Suprapubic skin (tissue), 4 donors: ENCODE measurements at regions not wholly inside any gene's neighbourhood (a gene's known extent, or its start where the extent isn't known, plus 50 kb on each side); places are given as distances from the start of the nearest gene placed in this dataset.
"Not testable (repeated sequence)": the region's sequence is repeated elsewhere in the genome, so short reads cannot be mapped to it uniquely, and the experiment has no call there.

Experiments used
- DNase-seq, 2 donors: peaks; one replicate each; pipeline ENCODE4 v3.0.0-alpha.2; 2019; ENCODE audit warnings: low spot score in 2 of 2
- H3K27ac ChIP-seq: fragments of 200-600 bp; sonication (generic); one replicate; pipeline ENCODE4 v1.5.1; 2019
- H3K27me3 ChIP-seq: fragments of 200-600 bp; sonication (generic); one replicate; pipeline ENCODE4 v1.5.1; 2019
- H3K36me3 ChIP-seq: fragments of 200-600 bp; sonication (generic); one replicate; pipeline ENCODE4 v1.5.1; 2019
- H3K4me1 ChIP-seq: fragments of 200-600 bp; sonication (generic); one replicate; pipeline ENCODE4 v1.5.1; 2019
- H3K4me3 ChIP-seq: fragments of 200-600 bp; sonication (generic); one replicate; pipeline ENCODE4 v1.5.1; 2019; ENCODE audit warnings: mild to moderate bottlenecking
- H3K9me3 ChIP-seq: fragments of 200-600 bp; sonication (generic); one replicate; pipeline ENCODE4 v1.5.1; 2019
- EP300 ChIP-seq: sonication (generic); formaldehyde crosslinking; IDR thresholded peaks from one replicate; pipeline ENCODE4 v1.6.1; 2017; ENCODE audit warnings: antibody characterized with exemption
- POLR2A ChIP-seq, 2 donors: fragments of 450-650 bp; IDR thresholded peaks; one replicate each; pipeline ENCODE4 v1.6.1; 2017; ENCODE audit warnings: antibody characterized with exemption in 2 of 2, mild to moderate bottlenecking in 2 of 2, moderate library complexity in 2 of 2
- POLR2AphosphoS5 ChIP-seq, 3 donors: sonication (generic); formaldehyde crosslinking; IDR thresholded peaks; one replicate each; pipeline ENCODE4 v1.6.1; 2017; ENCODE audit warnings: antibody characterized with exemption in 3 of 3
- WGBS: methylation state at CpG from one replicate; pipeline ENCODE4 v1.1.5; 2018; 5-methylcytosine and 5-hydroxymethylcytosine counted together
- TF ChIP-seq, protein P1 (sequence below), 2 donors: fragments of 200-600 bp in 1 of 2; fragments of 450-650 bp in 1 of 2; sonication (generic) in 1 of 2; IDR thresholded peaks; one replicate each; pipeline ENCODE4 v1.5.1; 2016 to 2019; ENCODE audit warnings: antibody characterized with exemption in 2 of 2, mild to moderate bottlenecking in 1 of 2, moderate library complexity in 1 of 2

DNA sequence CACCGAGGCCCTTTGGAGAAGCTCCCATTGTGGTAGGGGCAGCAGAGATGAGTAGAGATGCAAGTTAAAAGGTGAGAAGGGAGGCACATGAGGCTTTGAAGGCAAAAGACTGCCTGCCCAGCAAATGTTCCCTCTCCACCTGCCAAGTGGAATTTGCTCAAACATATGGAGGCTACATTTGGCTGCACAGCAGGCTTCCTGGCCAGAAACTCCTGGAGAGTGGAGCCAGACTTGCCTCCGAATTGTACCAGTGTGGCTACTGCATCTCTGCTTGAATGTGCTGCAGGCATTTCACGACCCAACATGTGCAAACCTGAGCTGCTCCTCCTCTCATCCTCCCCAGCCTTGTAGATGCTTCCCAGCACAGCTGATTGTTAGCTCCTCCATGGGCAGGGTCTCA lies 229.2 kb downstream of the ZNF621 start:
- Histone ChIP-seq H3K9me3 (no peaks in the 10 kb centered on the region), H3K27ac (no peak overlapping the region), H3K4me3 (no peak overlapping the region), H3K27me3 (no peaks in the 10 kb centered on the region), H3K36me3 (no peaks in the 10 kb centered on the region), H3K4me1 (peaks cover 6% of the 10 kb centered on the region)
- DNase-seq = no peak
- no peak for TF ChIP-seq EP300
- TF ChIP-seq, protein P1, sequence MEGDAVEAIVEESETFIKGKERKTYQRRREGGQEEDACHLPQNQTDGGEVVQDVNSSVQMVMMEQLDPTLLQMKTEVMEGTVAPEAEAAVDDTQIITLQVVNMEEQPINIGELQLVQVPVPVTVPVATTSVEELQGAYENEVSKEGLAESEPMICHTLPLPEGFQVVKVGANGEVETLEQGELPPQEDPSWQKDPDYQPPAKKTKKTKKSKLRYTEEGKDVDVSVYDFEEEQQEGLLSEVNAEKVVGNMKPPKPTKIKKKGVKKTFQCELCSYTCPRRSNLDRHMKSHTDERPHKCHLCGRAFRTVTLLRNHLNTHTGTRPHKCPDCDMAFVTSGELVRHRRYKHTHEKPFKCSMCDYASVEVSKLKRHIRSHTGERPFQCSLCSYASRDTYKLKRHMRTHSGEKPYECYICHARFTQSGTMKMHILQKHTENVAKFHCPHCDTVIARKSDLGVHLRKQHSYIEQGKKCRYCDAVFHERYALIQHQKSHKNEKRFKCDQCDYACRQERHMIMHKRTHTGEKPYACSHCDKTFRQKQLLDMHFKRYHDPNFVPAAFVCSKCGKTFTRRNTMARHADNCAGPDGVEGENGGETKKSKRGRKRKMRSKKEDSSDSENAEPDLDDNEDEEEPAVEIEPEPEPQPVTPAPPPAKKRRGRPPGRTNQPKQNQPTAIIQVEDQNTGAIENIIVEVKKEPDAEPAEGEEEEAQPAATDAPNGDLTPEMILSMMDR (IDR thresholded peaks at IDR 0.05) = no peak
- no peak for TF ChIP-seq POLR2A (IDR thresholded peaks at IDR 0.05)
- 54% methylated on average over 1 of the region's 3 CpGs for WGBS

DNA sequence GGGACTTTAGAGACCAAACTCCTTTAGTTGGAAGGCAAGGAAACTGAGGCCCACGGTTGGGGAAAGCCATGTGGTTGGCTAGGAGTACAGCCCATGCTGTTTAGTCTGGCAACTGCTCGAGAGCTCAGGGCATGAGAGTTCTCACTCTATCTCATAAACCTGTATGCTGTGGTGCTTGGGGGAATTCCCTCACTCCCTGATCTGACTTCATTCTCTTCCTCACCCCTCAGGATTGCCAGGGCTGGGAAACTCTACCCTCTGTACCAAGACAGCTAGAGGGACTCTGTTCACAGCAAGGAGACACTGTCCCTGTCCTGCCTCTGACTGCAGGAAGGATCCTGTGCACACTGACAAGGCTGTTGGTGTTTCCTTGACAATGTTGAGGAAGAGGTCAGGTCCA lies 230.2 kb downstream of the ZNF621 start:
- no peaks in the 10 kb centered on the region for H3K27me3 ChIP-seq
- H3K27ac ChIP-seq = no peak overlapping the region
- H3K9me3 ChIP-seq = no peaks in the 10 kb centered on the region
- WGBS = 28% methylated on average over 2 of the region's 2 CpGs
- DNase-seq = no peak
- TF ChIP-seq POLR2AphosphoS5 (IDR thresholded peaks at IDR 0.05) = no peak
- no peak for TF ChIP-seq EP300
- TF ChIP-seq, protein P1 (IDR thresholded peaks at IDR 0.05) = no peak
- no peak for TF ChIP-seq POLR2A (IDR thresholded peaks at IDR 0.05)
- H3K4me3 ChIP-seq = no peak overlapping the region
- H3K4me1 ChIP-seq = peaks cover 6% of the 10 kb centered on the region
- no peaks in the 10 kb centered on the region for H3K36me3 ChIP-seq

DNA sequence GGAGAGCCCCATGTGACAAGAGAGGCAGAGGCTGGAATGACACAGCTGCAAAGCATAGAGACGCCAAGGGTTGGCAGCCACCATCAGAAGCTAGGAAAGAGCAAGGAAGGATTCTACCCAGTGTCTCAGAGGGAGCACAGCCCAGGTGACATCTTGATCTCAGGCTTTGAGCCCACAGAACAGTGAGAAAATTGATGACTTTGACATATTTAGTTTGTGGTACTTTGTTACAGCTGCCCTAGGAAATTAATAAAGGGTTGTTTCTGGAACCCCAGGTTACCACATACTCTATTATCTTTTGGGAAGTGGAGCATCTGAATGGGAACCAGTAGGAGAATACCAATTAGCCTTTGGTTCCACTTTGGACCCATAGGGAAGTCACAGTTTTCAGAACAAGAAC lies 231.7 kb downstream of the ZNF621 start:
- WGBS = 69% methylated on average over 1 of the region's 1 CpG
- no peak overlapping the region for H3K4me3 ChIP-seq
- no peak for DNase-seq
- H3K27me3 ChIP-seq = no peaks in the 10 kb centered on the region
- peaks cover 6% of the 10 kb centered on the region for H3K4me1 ChIP-seq
- no peaks in the 10 kb centered on the region for H3K36me3 ChIP-seq
- H3K27ac ChIP-seq = no peak overlapping the region
- H3K9me3 ChIP-seq = no peaks in the 10 kb centered on the region
- TF ChIP-seq POLR2A (IDR thresholded peaks at IDR 0.05) = no peak
- no peak for TF ChIP-seq POLR2AphosphoS5 (IDR thresholded peaks at IDR 0.05)
- TF ChIP-seq EP300 = no peak
- TF ChIP-seq, protein P1 (IDR thresholded peaks at IDR 0.05) = no peak

DNA sequence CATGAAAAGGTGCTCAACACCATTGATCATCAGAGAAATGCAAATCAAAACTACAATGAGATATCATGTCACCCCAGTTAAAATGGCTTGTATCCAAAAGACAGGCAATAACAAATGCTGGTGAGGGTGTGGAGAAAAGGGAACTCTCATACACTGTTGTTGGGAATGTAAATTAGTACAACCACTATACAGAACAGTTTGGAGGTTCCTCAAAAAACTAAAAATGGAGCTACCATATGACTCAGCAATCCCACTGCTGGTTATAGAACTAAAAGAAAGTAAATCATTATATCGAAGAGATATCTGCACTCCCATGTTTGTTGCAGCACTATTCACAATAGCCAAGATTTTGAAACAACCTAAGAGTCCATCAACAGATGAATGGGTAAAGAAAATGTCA lies 238.0 kb downstream of the ZNF621 start:
- H3K27ac ChIP-seq, DNase-seq, H3K9me3 ChIP-seq, H3K27me3 ChIP-seq, H3K36me3 ChIP-seq, H3K4me1 ChIP-seq, H3K4me3 ChIP-seq: not testable (repeated sequence)
- 74% methylated on average over 1 of the region's 1 CpG for WGBS

DNA sequence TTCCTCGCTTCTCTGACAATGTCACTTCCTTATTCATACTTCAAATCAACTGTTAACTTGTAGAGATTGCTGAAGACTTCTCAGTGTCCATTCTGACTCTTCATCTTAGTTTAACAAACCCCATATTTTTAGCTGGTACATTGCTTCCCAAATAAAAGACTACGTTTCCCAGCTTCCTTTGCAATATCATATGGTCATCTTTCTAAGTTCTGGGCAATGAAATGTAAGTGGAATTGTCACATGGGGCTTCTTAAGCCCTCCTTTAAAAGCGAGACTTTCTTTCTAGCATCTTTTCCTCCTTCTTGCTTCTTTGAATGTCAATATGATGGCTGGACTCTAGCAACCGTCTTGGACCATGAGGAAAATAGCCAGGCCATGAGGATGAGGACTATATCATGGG lies 239.0 kb downstream of the ZNF621 start:
- 84% methylated on average over 4 of the region's 4 CpGs for WGBS
- no peak for TF ChIP-seq POLR2AphosphoS5 (IDR thresholded peaks at IDR 0.05)
- no peak for TF ChIP-seq EP300
- TF ChIP-seq, protein P1 (IDR thresholded peaks at IDR 0.05) = no peak
- TF ChIP-seq POLR2A (IDR thresholded peaks at IDR 0.05) = no peak
- no peaks in the 10 kb centered on the region for H3K27me3 ChIP-seq
- no peaks in the 10 kb centered on the region for H3K4me1 ChIP-seq
- H3K9me3 ChIP-seq = peaks cover 4% of the 10 kb centered on the region
- no peak overlapping the region for H3K27ac ChIP-seq
- no peaks in the 10 kb centered on the region for H3K36me3 ChIP-seq
- no peak overlapping the region for H3K4me3 ChIP-seq
- no peak for DNase-seq

DNA sequence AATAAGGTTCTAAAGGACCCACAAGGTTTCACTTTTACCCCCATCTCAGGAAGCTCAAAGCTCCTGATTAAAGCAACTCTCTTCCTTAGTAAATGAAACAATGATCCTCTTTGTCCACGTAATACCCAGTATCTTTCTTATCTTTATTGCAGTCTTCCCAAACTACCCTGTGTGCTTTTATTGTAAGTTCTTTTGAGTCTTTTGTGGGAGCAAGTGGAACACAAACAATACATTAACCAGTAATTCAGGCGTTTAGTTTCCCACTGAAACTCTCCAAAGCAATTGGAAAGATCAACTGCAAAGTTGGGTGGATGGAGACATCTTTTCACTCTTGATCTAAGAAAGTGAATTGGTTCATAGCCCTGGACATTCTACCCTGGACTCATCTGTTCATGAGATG lies 240.0 kb downstream of the ZNF621 start:
- Histone ChIP-seq H3K27ac (no peak overlapping the region), H3K36me3 (no peaks in the 10 kb centered on the region), H3K4me3 (no peak overlapping the region), H3K9me3 (peaks cover 4% of the 10 kb centered on the region), H3K27me3 (no peaks in the 10 kb centered on the region), H3K4me1 (no peaks in the 10 kb centered on the region)
- no peak for DNase-seq
- TF ChIP-seq POLR2AphosphoS5 (IDR thresholded peaks at IDR 0.05) (no peak), EP300 (no peak), POLR2A (IDR thresholded peaks at IDR 0.05) (no peak)
- TF ChIP-seq, protein P1 (IDR thresholded peaks at IDR 0.05) = no peak
- 77% methylated on average over 2 of the region's 2 CpGs for WGBS
